NCI-H2029 treated with DMSO at 0.1 percent for 48 hours (cell line): ENCODE measurements at regions not wholly inside any gene's neighbourhood (a gene's known extent, or its start where the extent isn't known, plus 50 kb on each side); places are given as distances from the start of the nearest gene placed in this dataset.
A peak's percentile ranks its signal among the peaks of the same experiment; 100 is the strongest.
"Not testable (repeated sequence)": the region's sequence is repeated elsewhere in the genome, so short reads cannot be mapped to it uniquely, and the experiment has no call there.

Experiments used
- DNase-seq: peaks from one replicate; lab custom pipeline; 2025; lab: John Stamatoyannopoulos, UW

DNA sequence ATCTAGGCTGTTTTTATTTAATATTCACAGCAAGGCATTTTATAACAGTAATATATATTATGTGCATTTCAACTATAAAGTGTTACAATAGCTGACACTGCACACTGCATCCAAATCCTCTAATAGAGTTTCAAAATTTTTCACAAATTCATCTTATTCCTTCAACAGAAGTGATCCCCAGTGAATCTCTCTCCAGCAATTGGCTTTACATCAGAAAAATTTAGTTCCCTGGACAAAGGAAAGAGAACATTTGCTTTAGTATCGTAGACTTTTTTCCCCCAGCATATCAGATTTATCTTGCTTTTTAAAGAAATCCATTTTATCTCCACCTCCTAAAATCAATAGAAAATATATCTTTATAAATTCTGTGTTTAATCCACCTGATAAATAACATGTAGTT lies 868.6 kb downstream of the TBL1XR1 start:
- DNase-seq: no peak

DNA sequence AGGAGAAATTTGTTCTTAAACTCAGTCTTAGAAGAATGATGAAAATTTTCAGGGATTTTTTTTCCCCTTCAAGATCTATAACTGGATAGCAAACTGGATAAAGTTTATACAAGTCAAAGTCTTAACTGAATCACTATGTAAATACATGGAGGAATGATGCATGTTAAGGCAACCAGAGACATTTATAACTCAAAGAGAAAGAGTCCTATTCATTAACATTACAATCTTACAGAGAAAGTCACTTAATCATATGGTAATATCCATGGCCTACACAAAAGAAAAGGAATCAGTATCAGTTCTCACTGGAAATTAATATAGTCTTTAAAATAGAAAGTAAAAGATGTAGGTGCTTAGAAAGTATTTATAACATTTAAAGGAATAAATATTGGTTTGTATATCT lies 869.1 kb downstream of the TBL1XR1 start:
- DNase-seq: no peak

DNA sequence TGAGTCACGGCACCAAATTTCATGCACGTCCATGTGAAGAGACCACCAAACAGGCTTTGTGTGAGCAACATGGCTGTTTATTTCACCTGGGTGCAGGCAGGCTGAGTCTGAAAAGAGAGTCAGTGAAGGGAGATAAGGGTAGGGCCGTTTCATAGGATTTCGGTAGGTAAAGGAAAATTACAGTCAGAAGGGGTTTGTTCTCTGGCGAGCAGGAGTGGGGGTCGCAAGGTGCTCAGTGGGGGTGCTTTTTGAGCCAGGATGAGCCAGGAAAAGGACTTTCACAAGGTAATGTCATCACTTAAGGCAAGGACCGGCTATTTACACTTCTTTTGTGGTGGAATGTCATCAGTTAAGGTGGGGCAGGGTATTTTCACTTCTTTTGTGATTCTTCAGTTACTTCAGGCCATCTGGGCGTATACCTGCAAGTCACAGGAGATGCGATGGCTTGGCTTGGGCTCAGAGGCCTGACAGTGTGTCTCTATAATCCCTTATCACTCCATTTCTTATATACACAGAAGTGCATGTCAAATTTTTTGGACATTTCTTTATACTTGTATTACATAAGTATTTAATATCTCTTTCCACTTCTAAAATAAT lies 870.3 kb downstream of the TBL1XR1 start:
- DNase-seq: not testable (repeated sequence)

DNA sequence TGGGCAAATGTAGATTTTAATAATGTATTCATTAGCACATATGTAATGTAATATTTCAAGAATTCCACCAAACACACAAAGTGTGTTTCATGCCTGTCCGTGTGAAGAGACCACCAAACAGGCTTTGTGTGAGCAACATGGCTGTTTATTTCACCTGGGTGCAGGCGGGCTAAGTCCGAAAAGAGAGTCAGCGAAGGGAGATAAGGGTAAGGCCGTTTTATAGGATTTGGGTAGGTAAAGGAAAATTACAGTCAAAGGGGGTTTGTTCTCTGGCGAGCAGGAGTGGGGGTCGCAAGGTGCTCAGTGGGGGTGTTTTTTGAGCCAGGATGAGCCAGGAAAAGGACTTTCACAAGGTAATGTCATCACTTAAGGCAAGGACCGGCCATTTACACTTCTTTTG lies 875.8 kb downstream of the TBL1XR1 start:
- not testable (repeated sequence) for DNase-seq

DNA sequence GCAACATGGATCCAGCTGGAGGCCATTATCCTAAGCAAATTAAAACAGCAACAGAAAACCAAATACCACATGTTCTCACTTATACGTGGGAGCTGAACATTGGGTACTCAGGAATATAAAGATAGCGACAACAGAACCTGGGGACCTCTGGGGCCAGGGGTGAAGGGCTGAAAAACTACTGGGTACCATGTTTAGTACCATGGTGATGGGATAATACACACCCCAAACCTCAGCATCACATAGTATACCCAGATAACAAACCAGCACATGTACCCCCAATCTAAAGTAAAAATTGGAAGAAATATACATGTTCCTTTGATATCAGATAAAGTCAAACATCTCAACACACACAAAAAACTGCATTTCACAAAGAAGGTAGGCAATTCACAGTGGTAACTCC lies 876.2 kb downstream of the TBL1XR1 start:
- no peak for DNase-seq

DNA sequence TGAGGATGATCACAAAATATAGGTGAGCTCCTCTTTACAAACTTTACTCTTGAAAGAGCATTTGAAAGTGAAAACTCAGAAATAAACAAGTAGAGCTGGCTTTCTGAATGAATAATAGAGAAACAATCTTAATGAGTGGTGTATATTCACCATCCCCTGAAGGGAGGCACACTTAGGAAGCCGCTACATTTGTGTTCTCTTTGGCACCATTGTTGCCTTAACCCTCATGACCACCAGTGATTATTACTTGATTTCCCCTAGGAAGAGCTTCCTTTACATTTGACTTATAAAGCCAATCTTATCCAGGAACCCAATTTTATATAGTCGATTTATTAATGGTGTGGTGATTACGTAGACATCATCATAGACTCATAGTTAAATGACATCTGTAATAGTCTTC lies 883.9 kb downstream of the TBL1XR1 start:
- no peak for DNase-seq

DNA sequence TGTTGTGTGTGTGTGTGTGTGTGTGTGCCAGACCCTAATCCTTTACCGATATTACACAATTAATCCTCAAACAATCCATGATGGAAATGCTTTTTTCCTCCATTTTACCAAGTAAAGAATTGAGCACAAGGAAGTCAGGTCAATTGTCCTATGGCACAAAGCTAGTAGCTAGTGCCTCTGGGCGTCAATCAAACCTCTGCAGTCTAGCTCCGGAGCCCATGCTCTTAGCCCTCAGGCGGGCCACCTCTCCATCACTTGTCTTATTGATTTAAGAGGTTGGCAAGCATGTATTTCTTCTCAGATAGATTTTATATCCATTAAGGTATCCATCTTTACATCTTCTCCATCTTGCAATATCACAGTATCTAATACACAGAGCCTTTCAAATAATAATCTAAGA lies 886.6 kb downstream of the TBL1XR1 start:
- no peak for DNase-seq

DNA sequence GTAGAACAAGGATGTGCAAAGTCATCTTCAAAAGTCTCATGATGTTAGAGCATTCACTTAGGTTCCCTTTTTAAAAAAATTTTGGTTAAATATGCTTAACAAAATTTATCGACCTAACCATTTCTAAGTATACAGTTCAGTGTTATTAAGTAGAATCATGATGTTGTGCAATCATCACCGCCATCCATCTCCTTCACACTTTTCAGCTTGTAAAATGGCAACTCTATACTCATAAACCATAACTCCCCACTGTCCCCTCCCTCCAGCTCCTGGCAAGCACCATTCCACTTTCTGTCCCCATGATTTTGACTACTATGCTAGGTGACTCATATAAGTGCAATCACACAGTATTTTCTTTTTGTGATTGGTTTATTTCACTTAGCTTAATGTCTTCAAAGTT lies 895.0 kb downstream of the TBL1XR1 start:
- DNase-seq: no peak

DNA sequence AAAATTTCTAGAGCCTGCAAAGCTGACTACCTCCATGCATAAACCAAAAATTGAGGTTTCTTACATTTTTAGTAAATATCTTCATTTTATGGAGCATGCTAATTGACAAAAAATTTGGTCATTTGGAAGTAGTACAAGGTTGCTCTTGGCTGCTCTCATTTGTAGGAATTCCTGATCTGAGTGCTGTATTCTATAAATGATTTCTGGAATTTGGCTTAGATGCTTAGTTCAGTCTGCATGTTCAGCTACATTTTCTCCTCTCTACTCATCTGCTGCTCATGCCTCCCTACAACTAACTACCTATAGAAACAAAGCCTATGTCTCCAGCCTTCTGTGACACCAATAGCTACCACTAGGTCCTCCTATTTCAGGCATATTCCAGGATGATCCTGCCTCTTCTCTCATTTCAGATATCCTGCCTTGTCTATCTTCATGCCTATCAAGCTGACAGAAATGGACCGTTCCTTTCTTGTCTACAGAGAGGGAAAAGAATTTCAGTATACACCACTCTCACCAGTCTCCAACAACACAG lies 901.1 kb downstream of the TBL1XR1 start:
- DNase-seq: no peak

DNA sequence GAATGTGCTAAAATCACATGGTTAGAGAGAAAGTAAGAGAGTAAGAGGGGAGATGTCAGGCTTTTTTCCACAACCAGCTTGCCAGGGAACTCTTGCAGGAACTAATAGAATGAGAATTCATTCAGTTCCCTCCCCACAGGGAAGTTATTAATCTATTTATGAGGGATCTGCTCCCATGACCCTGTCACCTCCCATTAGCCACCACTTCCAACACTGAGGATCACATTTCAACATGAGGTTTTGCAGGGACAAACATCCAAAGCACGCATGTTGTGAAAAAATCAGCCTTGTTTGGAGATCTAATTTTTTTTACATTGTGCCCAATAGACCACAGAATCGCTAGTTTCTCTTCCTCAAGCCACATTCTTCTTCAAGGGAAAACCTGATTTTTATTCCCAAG lies 904.0 kb downstream of the TBL1XR1 start:
- DNase-seq: no peak

DNA sequence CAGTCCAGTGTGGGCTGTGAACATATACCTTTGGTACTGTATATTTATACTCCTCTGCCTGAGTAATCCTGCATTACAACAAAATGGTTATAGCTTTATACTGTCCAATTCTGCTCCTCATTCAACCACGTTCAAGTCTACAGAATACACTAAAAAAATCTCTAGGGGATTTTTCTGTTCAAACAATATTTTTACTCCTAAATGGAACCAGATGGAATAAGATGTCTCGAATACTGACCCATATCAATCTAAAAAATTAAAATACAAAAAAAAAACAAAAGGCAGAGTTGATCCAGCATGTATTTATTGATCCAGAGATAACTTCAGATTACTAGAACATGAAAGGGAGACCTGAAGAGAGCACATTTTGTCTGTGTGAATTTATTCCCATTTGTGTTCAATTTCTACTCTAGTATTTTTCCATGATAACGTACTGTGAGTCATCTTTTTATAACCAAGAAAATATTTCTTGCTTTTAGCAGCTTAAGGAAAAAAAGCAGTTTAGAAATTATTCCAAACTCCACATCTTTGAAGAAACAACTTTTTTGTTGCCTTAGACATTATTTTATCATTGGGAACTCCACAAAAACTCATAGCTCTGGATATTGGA lies 910.7 kb downstream of the TBL1XR1 start:
- DNase-seq: no peak

DNA sequence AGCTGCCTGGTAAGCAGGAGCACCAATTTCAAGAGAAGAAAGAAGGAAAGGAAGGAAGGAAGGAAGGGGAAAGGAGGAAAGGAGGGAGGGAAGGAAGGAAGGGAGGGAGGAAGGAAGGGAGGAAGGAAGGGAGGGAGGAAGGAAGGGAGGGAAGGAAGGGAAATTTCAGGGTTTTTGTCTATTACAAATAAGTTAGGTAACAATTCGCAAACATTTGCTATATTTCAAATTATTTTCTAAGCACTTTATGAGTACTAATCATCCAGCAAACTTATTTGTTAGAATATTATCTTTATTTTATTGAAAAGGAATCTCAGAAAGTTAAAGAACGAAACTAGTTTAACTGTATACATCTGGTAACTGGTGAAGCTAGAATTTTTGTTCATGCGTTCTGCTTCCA lies 921.7 kb downstream of the TBL1XR1 start:
- peak; percentile 25 for DNase-seq

DNA sequence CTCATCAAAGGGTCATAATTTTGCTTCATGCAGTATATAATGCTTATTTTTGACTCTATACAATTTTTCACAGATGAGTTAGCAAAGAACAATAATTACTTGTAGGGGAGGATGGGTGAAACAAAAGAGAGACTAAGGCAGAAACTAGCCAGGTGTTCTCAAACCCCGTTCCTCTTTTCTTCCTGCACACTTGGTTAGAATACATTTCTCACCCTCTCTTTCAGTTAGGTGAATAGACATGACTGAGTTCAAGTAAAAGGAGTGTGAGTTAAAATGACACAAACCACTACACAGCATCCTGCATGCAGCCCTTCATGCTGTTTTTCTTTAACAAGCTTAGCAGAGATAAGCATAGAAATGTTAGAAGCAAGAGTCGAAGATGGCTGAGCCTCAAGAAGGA lies 922.2 kb downstream of the TBL1XR1 start:
- no peak for DNase-seq

DNA sequence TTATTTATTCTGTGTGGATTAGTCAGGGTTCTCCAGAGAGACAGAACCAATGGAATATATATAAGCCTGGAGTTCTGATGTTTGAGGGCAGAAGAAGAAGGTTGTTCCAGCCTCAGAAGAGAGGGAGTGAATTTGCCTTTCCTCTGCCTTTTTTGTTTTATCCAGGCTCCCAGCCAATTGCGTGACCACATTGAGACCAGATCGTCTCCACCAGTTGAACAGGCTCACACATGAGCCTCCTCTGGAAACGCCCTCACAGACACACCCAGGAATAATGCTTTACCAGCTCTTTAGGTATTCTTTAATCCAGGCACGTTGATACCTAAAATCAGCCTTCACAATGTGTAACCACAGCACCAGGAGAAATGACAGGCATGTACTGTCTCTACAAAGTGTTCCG lies 923.1 kb downstream of the TBL1XR1 start:
- peak; percentile 99 for DNase-seq

DNA sequence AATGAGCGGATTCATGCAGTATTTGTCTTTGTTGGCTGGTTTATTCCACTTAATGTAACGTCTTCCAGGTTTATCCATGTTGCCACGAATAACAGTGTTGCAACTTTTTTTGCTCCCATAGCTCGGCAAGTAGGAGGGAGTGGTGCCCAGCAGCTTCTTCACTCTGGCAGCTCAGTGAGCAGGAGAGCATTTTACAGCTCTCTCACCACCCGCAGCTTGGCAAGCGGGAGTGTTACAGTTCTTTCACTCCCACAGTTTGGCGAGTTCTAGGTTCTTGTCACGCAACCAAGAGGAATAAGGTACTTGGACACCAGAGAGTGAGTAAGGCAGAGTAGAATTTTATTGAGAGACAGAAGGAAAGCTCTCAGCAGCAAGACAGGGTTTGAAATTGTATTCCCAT lies 935.2 kb downstream of the TBL1XR1 start:
- no peak for DNase-seq

DNA sequence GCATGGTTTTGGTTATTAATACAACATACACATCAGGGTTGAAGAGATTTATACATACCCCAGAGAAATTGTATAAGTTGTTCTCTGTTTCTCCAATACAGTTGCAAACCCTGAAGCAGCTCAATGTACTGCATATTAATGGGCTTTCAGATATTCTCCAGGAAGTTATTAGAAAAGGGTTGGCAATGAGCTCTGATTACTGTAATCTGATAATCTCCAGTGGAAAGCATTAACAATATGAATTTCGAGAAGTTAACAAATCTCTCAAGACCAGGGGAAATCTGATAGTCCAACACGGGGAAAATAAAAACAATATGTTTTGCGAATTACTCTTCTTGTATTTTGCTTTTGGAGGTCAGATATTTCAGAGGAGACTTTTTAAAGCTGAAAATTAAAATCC lies 950.1 kb downstream of the TBL1XR1 start:
- DNase-seq: no peak

DNA sequence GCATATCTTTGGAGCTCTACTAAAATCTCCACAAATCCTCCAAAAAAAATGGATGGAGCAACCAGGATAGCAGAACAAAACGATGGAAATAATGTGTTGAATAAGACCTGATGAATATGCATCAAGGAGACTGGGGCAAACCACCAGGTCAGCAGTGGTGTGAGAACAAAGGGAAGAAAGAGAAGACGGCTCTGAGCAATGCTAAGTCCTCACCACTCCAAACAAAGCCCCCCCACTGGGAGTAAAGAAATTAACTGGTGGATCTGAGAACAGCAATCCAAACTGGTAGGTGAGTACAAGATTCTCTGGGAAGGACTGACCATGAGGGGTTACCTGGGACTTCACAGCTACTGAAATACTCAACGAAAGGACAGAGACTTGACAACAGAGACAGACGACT lies 977.3 kb downstream of the TBL1XR1 start:
- DNase-seq: no peak

DNA sequence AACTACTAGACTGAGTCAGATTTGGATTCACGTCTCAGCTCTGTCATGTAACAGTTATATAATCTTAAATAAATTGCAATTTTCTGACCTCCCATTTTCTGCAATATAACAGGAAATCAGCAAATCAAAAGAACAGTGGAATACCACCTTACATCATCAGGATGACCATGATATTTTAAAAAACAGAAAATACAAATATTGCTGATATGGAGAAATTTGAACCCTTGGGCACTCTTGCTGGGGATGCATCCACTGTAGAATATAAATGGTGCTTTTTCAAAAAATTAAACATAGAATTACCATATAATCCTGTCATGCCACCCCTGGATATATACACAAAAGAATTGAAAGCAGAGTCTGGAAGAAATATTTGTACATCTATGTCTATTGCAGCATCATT lies 982.5 kb downstream of the TBL1XR1 start:
- no peak for DNase-seq

DNA sequence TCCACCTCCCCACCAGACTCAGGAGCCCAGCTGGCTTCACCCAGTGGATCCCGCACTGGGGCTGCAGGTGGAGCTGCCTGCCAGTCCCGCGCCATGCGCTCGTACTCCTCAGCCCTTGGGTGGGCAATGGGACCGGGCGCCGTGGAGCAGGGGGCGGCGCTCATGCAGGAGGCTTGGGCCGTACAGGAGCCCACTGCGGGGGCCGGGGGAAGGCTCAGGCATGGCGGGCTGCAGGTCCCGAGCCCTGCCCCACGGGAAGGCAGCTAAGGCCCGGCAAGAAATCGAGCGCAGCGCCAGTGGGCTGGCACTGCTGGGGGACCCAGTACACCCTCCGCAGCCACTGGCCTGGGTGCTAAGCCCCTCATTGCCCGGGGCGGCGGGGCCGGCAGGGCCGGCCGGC lies 984.0 kb downstream of the TBL1XR1 start:
- not testable (repeated sequence) for DNase-seq

DNA sequence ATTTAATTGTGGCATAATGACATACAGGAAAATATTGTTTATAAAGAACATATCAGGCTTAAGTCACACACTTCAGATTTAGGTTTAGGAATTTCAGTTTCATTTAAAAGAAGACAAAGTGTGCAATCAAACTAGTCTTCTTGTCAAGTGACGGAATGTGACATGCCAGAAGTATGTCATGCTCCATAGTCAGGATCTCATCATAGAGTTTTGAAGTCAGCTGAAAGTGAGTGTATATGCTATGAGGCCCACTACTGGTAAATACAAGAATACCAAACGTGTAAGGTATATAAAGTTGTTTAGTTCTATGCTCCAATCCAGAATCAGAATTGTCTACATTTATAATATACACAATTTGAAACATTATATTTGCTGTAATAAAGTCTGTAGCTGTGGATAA lies 988.4 kb downstream of the TBL1XR1 start:
- no peak for DNase-seq

DNA sequence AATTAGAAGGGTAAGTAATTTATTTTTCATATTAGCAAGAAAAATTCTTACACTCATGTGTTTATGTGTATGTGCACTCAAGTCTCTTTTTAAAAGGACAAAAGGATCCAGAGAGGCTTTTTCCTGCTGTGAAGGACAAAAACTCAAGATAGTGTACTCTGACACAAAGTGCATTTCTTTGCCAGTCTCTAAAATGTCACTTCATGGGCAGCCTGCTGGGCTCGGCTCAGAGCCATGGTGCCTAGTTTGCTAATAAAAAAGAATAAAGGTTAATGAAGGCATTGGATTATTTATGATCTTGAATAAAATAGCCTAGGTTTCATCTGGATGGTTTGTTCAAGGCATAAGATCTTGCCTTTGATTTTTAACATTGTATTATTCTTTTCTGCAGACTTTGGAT lies 989.0 kb downstream of the TBL1XR1 start:
- DNase-seq: no peak

DNA sequence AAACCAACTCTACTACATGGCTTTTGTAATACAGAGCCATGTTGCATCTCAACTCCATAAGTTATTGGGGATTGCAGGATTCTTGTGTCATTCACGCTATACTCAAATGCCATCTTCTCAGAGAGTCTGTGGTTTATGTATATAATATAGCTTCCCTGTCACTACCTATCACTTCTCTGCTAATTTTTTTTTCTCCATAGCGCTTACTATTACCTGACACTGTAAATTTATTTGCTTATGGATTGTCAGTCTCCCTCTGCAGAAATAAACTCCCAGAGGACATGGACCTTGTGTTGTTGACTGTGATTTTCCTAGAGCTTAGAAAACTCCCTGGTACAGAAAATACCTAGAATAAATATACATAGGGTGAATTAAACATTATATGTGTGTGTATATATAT lies 990.5 kb downstream of the TBL1XR1 start:
- DNase-seq: no peak

DNA sequence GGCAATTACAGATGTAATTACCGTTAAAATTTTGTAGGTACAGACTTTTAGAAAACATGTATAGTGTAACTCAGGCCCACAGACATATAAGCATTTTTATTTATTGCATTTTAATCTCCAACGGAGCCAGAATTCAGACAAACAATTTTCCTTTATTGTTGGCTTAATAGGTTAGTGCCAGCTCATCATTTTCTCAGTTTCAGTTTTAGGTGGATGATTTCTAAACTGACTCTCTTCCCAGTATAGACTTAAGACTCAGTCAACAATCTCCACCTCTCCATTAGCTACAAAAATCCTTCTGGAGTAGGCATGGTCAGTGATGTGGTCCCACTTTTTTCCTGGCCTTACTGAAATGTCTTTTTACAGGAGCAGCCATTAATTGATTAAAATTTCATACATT lies 994.6 kb downstream of the TBL1XR1 start:
- DNase-seq: no peak
